Adrenal gland (tissue), 5 donors: ENCODE measurements at regions not wholly inside any gene's neighbourhood (a gene's known extent, or its start where the extent isn't known, plus 50 kb on each side); places are given as distances from the start of the nearest gene placed in this dataset.

ENCODE experiments used
- CTCF ChIP-seq, 6 experiments: fragments of 450-650 bp in 4 of 6; fragments of 200-600 bp in 2 of 6; sonication (generic) in 1 of 6; IDR thresholded peaks; 1 replicate in 5 of 6; 2 replicates in 1 of 6; pipeline versions ENCODE4 v1.5.1 to v1.8.0; 2016 to 2021; ENCODE audit warnings: antibody characterized with exemption in 6 of 6, mild to moderate bottlenecking in 2 of 6, moderate library complexity in 1 of 6
- POLR2A ChIP-seq, 2 donors: fragments of 450-650 bp; IDR thresholded peaks; one replicate each; pipeline ENCODE4 v1.6.1; 2017; ENCODE audit warnings: antibody characterized with exemption in 2 of 2, mild to moderate bottlenecking in 2 of 2, moderate library complexity in 1 of 2
- donor health status: DM: no; HTN: no; CAD: no.

GRCh38 chr18:47484068-47484467 lies 232.6 kb upstream of the SKOR2 start:
- TF ChIP-seq CTCF (IDR thresholded peaks at IDR 0.05) = no peak
- no peak for TF ChIP-seq POLR2A (IDR thresholded peaks at IDR 0.05)
